Activated naive CD4-positive, alpha-beta T cell treated with anti-CD3 and anti-CD28 coated beads for 36 hours (primary cell): ENCODE measurements at regions not wholly inside any gene's neighbourhood (a gene's known extent, or its start where the extent isn't known, plus 50 kb on each side); places are given as distances from the start of the nearest gene placed in this dataset.

Experiments
- CTCF ChIA-PET: fragments of 350-600 bp; sonication (Branson Sonifier 250); formaldehyde crosslinking; loops from one replicate; lab custom pipeline; 2021; ENCODE audit warnings: antibody characterized with exemption; lab: Charles Lee
- DNase-seq: peaks from one replicate; pipeline ENCODE4 v3.0.0-alpha.2; 2020
- H3K27ac Mint-ChIP-seq: one replicate; pipeline ENCODE4 v1.8.0; 2021; ENCODE audit warnings: mild to moderate bottlenecking, mixed read lengths
- H3K27me3 Mint-ChIP-seq: one replicate; pipeline ENCODE4 v1.8.0; 2021; ENCODE audit warnings: low read depth, mixed read lengths
- H3K36me3 Mint-ChIP-seq: one replicate; pipeline ENCODE4 v1.8.0; 2021; ENCODE audit warnings: low read depth, mixed read lengths
- H3K4me1 Mint-ChIP-seq: one replicate; pipeline ENCODE4 v1.8.0; 2021; ENCODE audit warnings: low read depth, mixed read lengths
- H3K4me3 Mint-ChIP-seq: one replicate; pipeline ENCODE4 v1.8.0; 2021; ENCODE audit warnings: mild to moderate bottlenecking, moderate library complexity, mixed read lengths
- H3K9me3 Mint-ChIP-seq: one replicate; pipeline ENCODE4 v1.8.0; 2021; ENCODE audit warnings: mixed read lengths
- intact Hi-C: fragments of 100-400 bp; cut with micrococcal nuclease; formaldehyde crosslinking; loops from one replicate; pipeline ENCODE4 v1.15.1; 2023

DNA sequence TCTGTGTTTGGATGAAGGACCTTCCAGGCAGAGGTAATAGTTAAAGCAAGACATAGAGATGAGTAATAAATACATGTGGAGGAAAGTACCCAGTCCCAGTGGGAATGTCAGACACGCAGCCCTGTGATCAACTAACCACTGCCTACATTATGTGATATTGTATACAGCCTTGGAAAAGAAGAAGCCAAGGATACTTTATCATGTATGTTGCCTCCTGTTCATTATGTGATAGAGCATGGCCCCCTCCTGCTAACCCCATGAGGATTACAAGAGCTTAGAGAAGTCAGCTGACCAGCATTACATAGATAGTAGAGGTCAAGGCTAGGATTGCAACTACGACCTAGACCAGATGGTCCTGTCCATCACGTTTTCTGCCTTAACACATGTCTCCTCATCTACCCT, 497.0 kb upstream of the TNC start:
- peaks cover 2% of the 10 kb centered on the region for H3K9me3 Mint-ChIP-seq
- intact Hi-C loops: no loop called here
- H3K27me3 Mint-ChIP-seq: peaks cover 3% of the 10 kb centered on the region
- DNase-seq: no peak
- no peaks in the 10 kb centered on the region for H3K36me3 Mint-ChIP-seq
- H3K27ac Mint-ChIP-seq: no peak overlapping the region
- CTCF ChIA-PET: no interaction called here
- H3K4me3 Mint-ChIP-seq: no peak overlapping the region
- no peaks in the 10 kb centered on the region for H3K4me1 Mint-ChIP-seq

DNA sequence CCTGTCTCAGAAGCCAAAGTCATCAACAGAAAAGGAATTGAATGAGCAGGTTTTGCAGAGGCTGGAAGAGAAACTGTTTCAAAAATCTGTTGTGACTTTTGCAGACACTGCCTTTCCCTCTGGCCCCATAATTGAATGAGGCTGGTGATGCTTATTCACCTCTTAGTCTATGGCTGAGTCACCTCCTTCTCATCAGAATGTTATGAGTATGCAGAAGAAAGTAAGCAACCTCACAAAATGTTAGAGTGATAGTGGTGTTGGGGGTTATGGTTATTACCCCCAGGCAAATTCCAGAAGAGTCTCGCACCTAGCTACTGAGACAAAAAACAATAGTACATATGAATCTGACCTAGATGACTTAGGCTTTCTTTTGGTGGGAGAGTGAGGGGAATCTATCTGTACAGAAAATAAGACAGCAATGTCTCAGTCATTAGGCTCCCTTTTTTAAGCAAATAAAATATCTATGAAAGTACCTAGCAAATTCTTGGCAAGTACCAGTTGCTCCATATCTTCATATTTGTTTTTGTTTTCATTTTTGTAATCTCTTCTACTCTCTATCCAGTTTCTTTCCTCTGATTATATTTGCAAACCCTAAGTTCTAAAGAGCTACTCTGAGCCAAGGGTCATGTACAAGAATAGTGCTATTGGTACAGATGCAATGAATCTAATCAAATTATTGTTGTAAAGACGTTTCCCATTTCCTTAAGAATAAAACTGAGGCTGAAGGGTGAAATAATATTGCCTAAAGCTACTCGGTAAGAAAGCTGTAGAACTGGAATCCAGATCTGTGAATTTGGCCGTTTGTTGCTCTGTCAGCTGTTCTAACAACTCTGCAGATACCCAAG, 498.1 kb upstream of the TNC start:
- intact Hi-C loops: no loop called here
- H3K4me3 Mint-ChIP-seq: no peak overlapping the region
- CTCF ChIA-PET: interaction anchor here (0.7 to 1.3 kb wide), 2 partner anchors 9 to 11 kb away, joined by 3 to 4 read pairs; no protein-coding TSS in a partner anchor
- DNase-seq: no peak
- H3K9me3 Mint-ChIP-seq: peaks cover 7% of the 10 kb centered on the region
- H3K36me3 Mint-ChIP-seq: no peaks in the 10 kb centered on the region
- H3K27ac Mint-ChIP-seq: no peak overlapping the region
- no peaks in the 10 kb centered on the region for H3K4me1 Mint-ChIP-seq
- H3K27me3 Mint-ChIP-seq: peaks cover 5% of the 10 kb centered on the region

DNA sequence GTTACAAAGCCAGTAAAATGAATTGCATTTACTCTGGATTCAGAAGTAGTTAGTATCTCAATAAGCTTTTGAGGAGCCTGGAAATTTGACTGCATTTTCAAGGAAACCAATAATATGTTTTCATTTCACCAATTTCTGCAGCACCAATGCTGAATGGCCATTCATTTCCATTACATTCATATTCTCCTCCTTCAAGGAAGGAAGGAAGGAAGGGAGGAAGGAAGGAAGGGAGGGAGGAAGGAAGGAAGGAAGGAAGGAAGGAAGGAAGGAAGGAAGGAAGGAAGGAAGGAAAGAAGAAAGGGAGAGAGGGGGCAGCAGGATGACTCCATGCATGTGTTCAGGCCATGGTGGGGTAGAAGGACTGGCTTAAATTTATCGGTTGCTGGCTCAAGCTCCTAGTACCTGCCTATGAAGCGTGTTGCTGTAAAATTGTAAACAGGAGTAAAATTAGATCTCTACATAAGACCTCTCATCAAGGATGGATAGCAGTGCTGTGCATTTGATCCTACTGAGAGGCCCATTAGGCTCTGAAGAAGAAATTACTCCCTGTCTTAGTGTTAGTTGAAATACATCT, 498.8 kb upstream of the TNC start:
- CTCF ChIA-PET: interaction anchor here (1.3 kb wide), 1 partner anchor 9 kb away, joined by 4 read pairs; no protein-coding TSS in a partner anchor
- no peak overlapping the region for H3K4me3 Mint-ChIP-seq
- H3K9me3 Mint-ChIP-seq: peaks cover 7% of the 10 kb centered on the region

GRCh38 chr9:115625251-115625650, 507.3 kb upstream of the TNC start:
- intact Hi-C loops: no loop called here
- no peaks in the 10 kb centered on the region for H3K4me1 Mint-ChIP-seq
- CTCF ChIA-PET: interaction anchor here (0.6 to 0.7 kb wide), 2 partner anchors 9 to 523 kb away, joined by 3 to 4 read pairs; no protein-coding TSS in a partner anchor
- H3K27me3 Mint-ChIP-seq: peaks cover under 1% of the 10 kb centered on the region
- no peaks in the 10 kb centered on the region for H3K36me3 Mint-ChIP-seq
- H3K9me3 Mint-ChIP-seq: peaks cover 3% of the 10 kb centered on the region
- no peak for DNase-seq
- no peak overlapping the region for H3K4me3 Mint-ChIP-seq
- H3K27ac Mint-ChIP-seq: no peak overlapping the region

More for the DNA sequence above, 498.8 kb upstream of the TNC start:
- H3K36me3 Mint-ChIP-seq: no peaks in the 10 kb centered on the region
- H3K4me1 Mint-ChIP-seq: no peaks in the 10 kb centered on the region
- intact Hi-C loops: no loop called here
- H3K27ac Mint-ChIP-seq: no peak overlapping the region
- DNase-seq: no peak
- peaks cover 5% of the 10 kb centered on the region for H3K27me3 Mint-ChIP-seq

GRCh38 chr9:115625954-115626353, 508.0 kb upstream of the TNC start:
- H3K27ac Mint-ChIP-seq: no peak overlapping the region
- H3K4me1 Mint-ChIP-seq: no peaks in the 10 kb centered on the region
- no peaks in the 10 kb centered on the region for H3K27me3 Mint-ChIP-seq
- DNase-seq: no peak
- no peaks in the 10 kb centered on the region for H3K36me3 Mint-ChIP-seq
- intact Hi-C loops: no loop called here
- CTCF ChIA-PET: interaction anchor here (0.6 kb wide), 1 partner anchor 524 kb away, joined by 3 read pairs; no protein-coding TSS in a partner anchor
- no peak overlapping the region for H3K4me3 Mint-ChIP-seq
- no peaks in the 10 kb centered on the region for H3K9me3 Mint-ChIP-seq

GRCh38 chr9:115627511-115627910, 509.6 kb upstream of the TNC start:
- H3K36me3 Mint-ChIP-seq: no peaks in the 10 kb centered on the region
- no peaks in the 10 kb centered on the region for H3K4me1 Mint-ChIP-seq
- no peak overlapping the region for H3K27ac Mint-ChIP-seq
- no peak for DNase-seq
- no peaks in the 10 kb centered on the region for H3K9me3 Mint-ChIP-seq
- no peak overlapping the region for H3K4me3 Mint-ChIP-seq
- intact Hi-C loops: no loop called here
- no peaks in the 10 kb centered on the region for H3K27me3 Mint-ChIP-seq
- CTCF ChIA-PET: no interaction called here

DNA sequence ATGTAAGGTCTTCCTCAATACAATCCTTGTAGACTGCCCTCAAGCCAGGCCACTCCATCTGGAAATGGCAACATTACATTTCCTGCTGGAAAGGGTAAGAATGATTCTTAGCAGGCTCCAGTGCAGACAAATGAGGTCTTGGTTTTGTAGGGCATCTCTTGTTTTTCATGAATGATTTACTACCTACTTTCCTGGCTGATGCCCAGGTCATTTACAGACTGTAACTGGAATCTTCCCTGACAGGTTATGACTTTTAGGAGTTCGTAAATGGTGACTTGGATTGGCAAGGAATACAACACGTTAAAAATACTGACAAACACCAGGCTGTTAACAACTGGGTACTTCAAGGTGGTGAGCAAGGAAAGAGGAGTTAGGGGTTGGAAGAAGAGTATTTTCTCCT, 510.5 kb upstream of the TNC start:
- H3K36me3 Mint-ChIP-seq: no peaks in the 10 kb centered on the region
- no peak for DNase-seq
- H3K27me3 Mint-ChIP-seq: no peaks in the 10 kb centered on the region
- CTCF ChIA-PET: no interaction called here
- intact Hi-C loops: no loop called here
- no peaks in the 10 kb centered on the region for H3K9me3 Mint-ChIP-seq
- no peak overlapping the region for H3K4me3 Mint-ChIP-seq
- H3K4me1 Mint-ChIP-seq: no peaks in the 10 kb centered on the region
- H3K27ac Mint-ChIP-seq: no peak overlapping the region

DNA sequence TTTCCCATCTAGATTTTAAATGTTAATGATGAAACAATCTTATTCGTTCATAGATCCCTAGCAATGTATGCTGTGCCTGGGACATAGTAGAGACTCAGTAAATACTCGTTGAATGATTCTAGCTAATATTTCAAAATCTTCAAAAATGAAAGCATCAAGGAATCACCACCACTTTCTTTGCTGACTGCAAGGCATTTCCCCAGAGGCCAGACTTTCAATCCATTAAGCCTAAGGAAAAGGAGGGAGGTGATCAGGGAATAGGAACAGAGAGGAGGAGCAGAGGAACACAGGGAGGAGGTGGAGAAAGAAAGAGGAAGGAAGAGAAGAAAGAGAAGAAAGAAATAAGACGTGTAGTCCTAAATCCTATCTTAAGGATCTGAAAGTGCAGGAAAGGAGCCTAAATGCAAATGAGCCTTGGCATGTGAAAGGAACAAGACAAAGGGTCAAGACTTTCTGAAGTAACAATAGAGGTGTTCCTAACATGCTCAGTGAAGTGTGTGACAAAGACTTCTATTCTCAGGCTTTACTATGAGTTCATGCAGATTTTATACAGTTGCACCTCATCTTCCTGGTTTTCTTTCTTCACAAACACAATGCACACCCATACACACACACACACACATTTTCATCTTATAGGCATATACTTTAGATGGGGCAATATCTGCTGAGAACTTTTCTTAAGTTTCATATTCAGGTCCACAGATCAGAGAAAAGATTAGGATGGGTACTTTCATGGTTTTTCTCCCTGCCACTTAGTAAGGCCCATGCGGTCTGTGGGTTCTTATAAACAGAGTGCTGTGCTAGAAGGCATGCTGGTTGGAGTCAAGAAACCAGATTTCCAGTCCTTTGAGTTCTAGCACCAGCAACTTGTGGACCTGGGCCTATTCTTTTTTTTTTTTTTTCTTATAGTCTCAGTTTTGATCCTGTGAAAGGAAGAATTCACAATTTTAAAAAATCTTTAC, 512.2 kb upstream of the TNC start:
- no peaks in the 10 kb centered on the region for H3K9me3 Mint-ChIP-seq
- CTCF ChIA-PET: interaction anchor here (0.7 kb wide), 1 partner anchor 361 kb away, joined by 4 read pairs; no protein-coding TSS in a partner anchor
- no peaks in the 10 kb centered on the region for H3K4me1 Mint-ChIP-seq
- no peak overlapping the region for H3K27ac Mint-ChIP-seq
- H3K4me3 Mint-ChIP-seq: no peak overlapping the region
- H3K36me3 Mint-ChIP-seq: no peaks in the 10 kb centered on the region
- no peaks in the 10 kb centered on the region for H3K27me3 Mint-ChIP-seq
- no peak for DNase-seq
- intact Hi-C loops: no loop called here

DNA sequence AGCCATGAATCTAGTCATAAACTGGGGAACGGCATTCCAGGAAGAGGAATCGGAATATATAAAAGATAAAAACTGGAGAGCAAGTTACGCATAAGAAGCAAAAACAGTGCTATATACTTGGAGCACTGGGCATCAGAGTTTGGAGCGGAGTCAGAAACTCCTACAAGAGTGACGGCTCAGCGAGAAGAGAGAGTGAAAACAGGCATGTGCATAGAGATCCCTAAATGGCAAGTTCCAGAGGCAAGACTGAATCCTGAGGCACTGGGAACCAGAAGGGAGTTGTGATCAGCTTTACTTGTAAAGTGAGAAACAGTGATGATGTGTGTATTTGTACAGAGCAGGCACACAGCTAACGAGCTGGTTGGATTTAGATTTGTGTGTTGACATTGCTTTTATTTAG, 514.4 kb upstream of the TNC start:
- Mint-ChIP-seq H3K27ac (no peak overlapping the region), H3K36me3 (no peaks in the 10 kb centered on the region), H3K4me1 (no peaks in the 10 kb centered on the region), H3K27me3 (peaks cover 2% of the 10 kb centered on the region), H3K4me3 (no peak overlapping the region), H3K9me3 (no peaks in the 10 kb centered on the region)
- intact Hi-C loops: no loop called here
- DNase-seq: no peak
- CTCF ChIA-PET: interaction anchor here (0.7 kb wide), 1 partner anchor 454 kb away, joined by 3 read pairs; no protein-coding TSS in a partner anchor

DNA sequence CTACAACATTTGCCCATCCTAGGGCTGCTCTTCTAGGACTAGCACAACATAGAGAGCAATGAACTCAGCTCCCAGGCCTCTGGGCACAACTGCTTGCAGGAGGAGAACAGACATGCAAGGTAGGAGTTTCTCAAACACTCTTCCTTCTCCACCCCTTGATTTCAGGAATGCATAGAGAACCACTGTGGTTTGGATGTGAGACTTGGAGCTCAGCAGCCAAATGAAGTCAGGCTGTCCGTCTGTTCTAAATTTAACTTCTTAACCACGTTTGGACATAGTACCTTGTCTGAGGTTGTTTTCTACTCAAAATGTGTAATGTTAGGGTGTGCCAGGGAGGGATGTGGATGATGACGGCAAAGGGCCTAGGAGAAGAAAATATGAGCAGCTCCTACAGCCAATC, 515.1 kb upstream of the TNC start:
- intact Hi-C loops: no loop called here
- Mint-ChIP-seq H3K4me1 (no peaks in the 10 kb centered on the region), H3K27ac (no peak overlapping the region), H3K36me3 (no peaks in the 10 kb centered on the region), H3K9me3 (no peaks in the 10 kb centered on the region), H3K4me3 (no peak overlapping the region), H3K27me3 (peaks cover 2% of the 10 kb centered on the region)
- CTCF ChIA-PET: no interaction called here
- no peak for DNase-seq

- no peaks in the 10 kb centered on the region for H3K9me3 Mint-ChIP-seq
- intact Hi-C loops: no loop called here
- H3K4me1 Mint-ChIP-seq: no peaks in the 10 kb centered on the region
- no peaks in the 10 kb centered on the region for H3K36me3 Mint-ChIP-seq
- H3K27me3 Mint-ChIP-seq: peaks cover 2% of the 10 kb centered on the region
- CTCF ChIA-PET: no interaction called here
- no peak overlapping the region for H3K4me3 Mint-ChIP-seq
- DNase-seq: no peak
- no peak overlapping the region for H3K27ac Mint-ChIP-seq
These were observed 517.8 kb upstream of the PAPPA start for GRCh38 chr9:115635680-115636383.
